Inflammatory macrophage treated with lipopolysaccharide for 1 hour (primary cell): ENCODE measurements at regions not wholly inside any gene's neighbourhood (a gene's known extent, or its start where the extent isn't known, plus 50 kb on each side); places are given as distances from the start of the nearest gene placed in this dataset.

ENCODE experiments used
- DNase-seq, 2 donors: peaks; one replicate each; pipeline ENCODE4 v3.0.0-alpha.2; 2020 to 2022

GRCh38 chr16:51224317-51224716 lies 73.2 kb upstream of the SALL1 start:
- no peak for DNase-seq

- no peak for DNase-seq
Observed at GRCh38 chr16:51222016-51222415, 70.9 kb upstream of the SALL1 start.

GRCh38 chr16:51211148-51211547 lies 60.1 kb upstream of the SALL1 start:
- DNase-seq = no peak

GRCh38 chr16:51210087-51210486 lies 59.0 kb upstream of the SALL1 start:
- DNase-seq = no peak

GRCh38 chr16:51201604-51202003 lies 50.5 kb upstream of the SALL1 start:
- no peak for DNase-seq
